ENCODE measurements at regions not wholly inside any gene's neighbourhood (a gene's known extent, or its start where the extent isn't known, plus 50 kb on each side); places are given as distances from the start of the nearest gene placed in this dataset.

GRCh38 chr4:175351473-175351872, 433.3 kb downstream of the ADAM29 start:
- Mint-ChIP-seq H3K27ac (ENCODE audit: unreplicated experiment) (no peak overlapping the region), H3K4me1 (no peaks in the 10 kb centered on the region), H3K27me3 (ENCODE audit: low read depth) (no peaks in the 10 kb centered on the region), H3K4me3 (no peak overlapping the region), H3K9me3 (no peaks in the 10 kb centered on the region), H3K36me3 (ENCODE audit: low read depth) (no peaks in the 10 kb centered on the region)
- DNase-seq (ENCODE audit: low read depth, low spot score) = no peak
- no peak for TF ChIP-seq CTCF (conservative IDR thresholded peaks at IDR 0.05)

- DNase-seq (ENCODE audit: low read depth, low spot score) = no peak
- H3K27me3 Mint-ChIP-seq (ENCODE audit: low read depth) = no peaks in the 10 kb centered on the region
- H3K4me3 Mint-ChIP-seq = no peak overlapping the region
- H3K36me3 Mint-ChIP-seq (ENCODE audit: low read depth) = no peaks in the 10 kb centered on the region
- no peaks in the 10 kb centered on the region for H3K9me3 Mint-ChIP-seq
- no peak for TF ChIP-seq CTCF (conservative IDR thresholded peaks at IDR 0.05)
- H3K27ac Mint-ChIP-seq (ENCODE audit: unreplicated experiment) = no peak overlapping the region
- H3K4me1 Mint-ChIP-seq = no peaks in the 10 kb centered on the region
Observed at GRCh38 chr4:175369087-175369486, 443.0 kb downstream of the GPM6A start.

GRCh38 chr4:175371091-175371490, 441.0 kb downstream of the GPM6A start:
- Mint-ChIP-seq H3K4me3 (no peak overlapping the region), H3K36me3 (ENCODE audit: low read depth) (no peaks in the 10 kb centered on the region)
- TF ChIP-seq CTCF (conservative IDR thresholded peaks at IDR 0.05) = no peak

GRCh38 chr4:175373031-175373430, 439.0 kb downstream of the GPM6A start:
- Mint-ChIP-seq H3K27ac (ENCODE audit: unreplicated experiment) (no peak overlapping the region), H3K36me3 (ENCODE audit: low read depth) (no peaks in the 10 kb centered on the region), H3K4me3 (no peak overlapping the region), H3K4me1 (peaks cover 9% of the 10 kb centered on the region), H3K9me3 (no peaks in the 10 kb centered on the region), H3K27me3 (ENCODE audit: low read depth) (no peaks in the 10 kb centered on the region)
- no peak for TF ChIP-seq CTCF (conservative IDR thresholded peaks at IDR 0.05)
- no peak for DNase-seq (ENCODE audit: low read depth, low spot score)

More at GRCh38 chr4:175371091-175371490, 441.0 kb downstream of the GPM6A start:
- H3K9me3 Mint-ChIP-seq = no peaks in the 10 kb centered on the region
- no peak overlapping the region for H3K27ac Mint-ChIP-seq (ENCODE audit: unreplicated experiment)
- no peak for DNase-seq (ENCODE audit: low read depth, low spot score)
- no peaks in the 10 kb centered on the region for H3K27me3 Mint-ChIP-seq (ENCODE audit: low read depth)
- H3K4me1 Mint-ChIP-seq = peaks cover 9% of the 10 kb centered on the region

GRCh38 chr4:175374459-175374858, 437.6 kb downstream of the GPM6A start:
- no peaks in the 10 kb centered on the region for H3K36me3 Mint-ChIP-seq (ENCODE audit: low read depth)
- H3K4me3 Mint-ChIP-seq = no peak overlapping the region
- H3K9me3 Mint-ChIP-seq = no peaks in the 10 kb centered on the region
- H3K27ac Mint-ChIP-seq (ENCODE audit: unreplicated experiment) = no peak overlapping the region
- DNase-seq (ENCODE audit: low read depth, low spot score) = no peak
- no peaks in the 10 kb centered on the region for H3K27me3 Mint-ChIP-seq (ENCODE audit: low read depth)
- H3K4me1 Mint-ChIP-seq = peaks cover 9% of the 10 kb centered on the region
- TF ChIP-seq CTCF (conservative IDR thresholded peaks at IDR 0.05) = no peak

All from neural crest cell (in vitro differentiated cells).